Vagina (tissue), 2 donors: ENCODE measurements at regions not wholly inside any gene's neighbourhood (a gene's known extent, or its start where the extent isn't known, plus 50 kb on each side); places are given as distances from the start of the nearest gene placed in this dataset.

Experiments
- POLR2A ChIP-seq, 2 donors: fragments of 450-650 bp; IDR thresholded peaks; one replicate each; pipeline ENCODE4 v1.6.1; 2017; ENCODE audit warnings: antibody characterized with exemption in 2 of 2, mild to moderate bottlenecking in 2 of 2, moderate library complexity in 2 of 2
- POLR2AphosphoS5 ChIP-seq, 2 donors: sonication (generic); formaldehyde crosslinking; IDR thresholded peaks; one replicate each; pipeline ENCODE4 v1.9.0; 2017; ENCODE audit warnings: antibody characterized with exemption in 2 of 2, mild to moderate bottlenecking in 2 of 2, low read depth in 1 of 2; ENCODE audit not compliant: insufficient read depth in 1 of 2
- TF ChIP-seq, protein P1 (sequence below), 3 experiments: fragments of 450-650 bp in 2 of 3; fragments of 200-600 bp in 1 of 3; sonication (generic) in 1 of 3; IDR thresholded peaks; one replicate each; pipeline ENCODE4 v1.5.1; 2017 to 2019; ENCODE audit warnings: antibody characterized with exemption in 3 of 3, mild to moderate bottlenecking in 2 of 3, moderate library complexity in 2 of 3

DNA sequence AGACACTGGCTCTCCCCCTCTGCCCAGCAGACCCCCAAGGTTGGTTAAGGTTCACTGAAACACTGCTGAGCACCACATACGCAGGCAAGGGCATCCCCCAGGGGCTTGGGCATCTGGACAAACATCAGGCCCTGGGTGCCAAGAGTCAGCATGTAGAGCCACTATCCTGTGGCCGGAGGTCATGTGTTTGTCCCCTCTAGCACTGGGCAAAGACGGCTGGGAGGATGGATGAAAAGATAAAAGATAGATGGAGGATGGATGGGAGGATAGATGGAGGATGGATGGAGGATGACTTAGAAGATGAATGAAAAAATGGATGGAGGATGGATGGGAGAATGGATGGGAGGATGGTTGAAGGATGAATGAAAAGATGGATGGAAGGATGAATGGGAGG lies 216.8 kb upstream of the IER5L start:
- TF ChIP-seq POLR2AphosphoS5 (IDR thresholded peaks at IDR 0.05; ENCODE audit: insufficient read depth in 1 of 2, low read depth in 1 of 2) (no peak), POLR2A (IDR thresholded peaks at IDR 0.05) (no peak)
- TF ChIP-seq, protein P1, sequence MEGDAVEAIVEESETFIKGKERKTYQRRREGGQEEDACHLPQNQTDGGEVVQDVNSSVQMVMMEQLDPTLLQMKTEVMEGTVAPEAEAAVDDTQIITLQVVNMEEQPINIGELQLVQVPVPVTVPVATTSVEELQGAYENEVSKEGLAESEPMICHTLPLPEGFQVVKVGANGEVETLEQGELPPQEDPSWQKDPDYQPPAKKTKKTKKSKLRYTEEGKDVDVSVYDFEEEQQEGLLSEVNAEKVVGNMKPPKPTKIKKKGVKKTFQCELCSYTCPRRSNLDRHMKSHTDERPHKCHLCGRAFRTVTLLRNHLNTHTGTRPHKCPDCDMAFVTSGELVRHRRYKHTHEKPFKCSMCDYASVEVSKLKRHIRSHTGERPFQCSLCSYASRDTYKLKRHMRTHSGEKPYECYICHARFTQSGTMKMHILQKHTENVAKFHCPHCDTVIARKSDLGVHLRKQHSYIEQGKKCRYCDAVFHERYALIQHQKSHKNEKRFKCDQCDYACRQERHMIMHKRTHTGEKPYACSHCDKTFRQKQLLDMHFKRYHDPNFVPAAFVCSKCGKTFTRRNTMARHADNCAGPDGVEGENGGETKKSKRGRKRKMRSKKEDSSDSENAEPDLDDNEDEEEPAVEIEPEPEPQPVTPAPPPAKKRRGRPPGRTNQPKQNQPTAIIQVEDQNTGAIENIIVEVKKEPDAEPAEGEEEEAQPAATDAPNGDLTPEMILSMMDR (IDR thresholded peaks at IDR 0.05): no peak
